Cerebellar cortex (tissue), 1 donor: ENCODE measurements at regions not wholly inside any gene's neighbourhood (a gene's known extent, or its start where the extent isn't known, plus 50 kb on each side); places are given as distances from the start of the nearest gene placed in this dataset.

Source experiments
- DNase-seq: peaks from one replicate; pipeline ENCODE4 v3.0.0-alpha.2; 2015; ENCODE audit warnings: low spot score

- DNase-seq = no peak
Measured at GRCh38 chr2:16254356-16254965, 314.1 kb downstream of the MYCN start.

GRCh38 chr2:16253291-16253690 is 312.9 kb downstream of the MYCN start:
- no peak for DNase-seq

GRCh38 chr2:16252891-16253290 is 312.5 kb downstream of the MYCN start:
- DNase-seq = no peak

- no peak for DNase-seq
Measured at GRCh38 chr2:16252251-16252650, 311.9 kb downstream of the MYCN start.

- DNase-seq = no peak
Measured at GRCh38 chr2:16251511-16252225, 311.3 kb downstream of the MYCN start.

GRCh38 chr2:16250886-16251285 is 310.5 kb downstream of the MYCN start:
- no peak for DNase-seq

GRCh38 chr2:16250466-16250865 is 310.1 kb downstream of the MYCN start:
- DNase-seq = no peak

- no peak for DNase-seq
Measured at GRCh38 chr2:16250056-16250425, 309.7 kb downstream of the MYCN start.

GRCh38 chr2:16249246-16250055 is 309.1 kb downstream of the MYCN start:
- DNase-seq = no peak

- no peak for DNase-seq
Measured at GRCh38 chr2:16248571-16249105, 308.3 kb downstream of the MYCN start.

GRCh38 chr2:16247326-16248122 is 307.2 kb downstream of the MYCN start:
- no peak for DNase-seq

GRCh38 chr2:16246911-16247310 is 306.6 kb downstream of the MYCN start:
- no peak for DNase-seq

GRCh38 chr2:16246281-16246850 is 306.0 kb downstream of the MYCN start:
- no peak for DNase-seq

GRCh38 chr2:16245481-16246054 is 305.2 kb downstream of the MYCN start:
- DNase-seq = no peak

GRCh38 chr2:16244966-16245320 is 304.6 kb downstream of the MYCN start:
- no peak for DNase-seq

GRCh38 chr2:16244153-16244965 is 304.0 kb downstream of the MYCN start:
- DNase-seq = no peak

- DNase-seq = no peak
Measured at GRCh38 chr2:16243411-16243996, 303.2 kb downstream of the MYCN start.

GRCh38 chr2:16242906-16243305 is 302.6 kb downstream of the MYCN start:
- DNase-seq = no peak

- no peak for DNase-seq
Measured at GRCh38 chr2:16241166-16242160, 301.1 kb downstream of the MYCN start.
